ENCODE measurements at regions not wholly inside any gene's neighbourhood (a gene's known extent, or its start where the extent isn't known, plus 50 kb on each side); places are given as distances from the start of the nearest gene placed in this dataset.

DNA sequence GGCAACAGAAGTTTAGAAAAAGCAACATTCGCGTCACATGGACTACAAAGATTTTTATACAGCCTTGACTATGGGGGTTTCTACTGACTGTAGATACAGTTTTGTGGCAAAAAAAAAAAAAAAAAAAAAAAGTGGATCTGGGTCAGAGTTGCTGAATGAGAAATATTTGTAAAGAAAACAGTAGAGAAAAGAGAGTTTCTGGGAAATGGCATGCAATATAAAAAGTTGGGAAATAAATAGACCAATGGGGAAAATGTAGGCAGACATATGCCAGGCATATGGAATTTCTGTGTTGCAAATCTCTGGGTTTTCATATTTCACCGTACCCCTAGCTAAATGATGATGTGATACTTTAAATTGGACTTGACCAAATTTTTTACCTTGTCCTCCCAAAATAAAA lies 315.3 kb downstream of the EFNB2 start:
- TF ChIP-seq, protein P1, sequence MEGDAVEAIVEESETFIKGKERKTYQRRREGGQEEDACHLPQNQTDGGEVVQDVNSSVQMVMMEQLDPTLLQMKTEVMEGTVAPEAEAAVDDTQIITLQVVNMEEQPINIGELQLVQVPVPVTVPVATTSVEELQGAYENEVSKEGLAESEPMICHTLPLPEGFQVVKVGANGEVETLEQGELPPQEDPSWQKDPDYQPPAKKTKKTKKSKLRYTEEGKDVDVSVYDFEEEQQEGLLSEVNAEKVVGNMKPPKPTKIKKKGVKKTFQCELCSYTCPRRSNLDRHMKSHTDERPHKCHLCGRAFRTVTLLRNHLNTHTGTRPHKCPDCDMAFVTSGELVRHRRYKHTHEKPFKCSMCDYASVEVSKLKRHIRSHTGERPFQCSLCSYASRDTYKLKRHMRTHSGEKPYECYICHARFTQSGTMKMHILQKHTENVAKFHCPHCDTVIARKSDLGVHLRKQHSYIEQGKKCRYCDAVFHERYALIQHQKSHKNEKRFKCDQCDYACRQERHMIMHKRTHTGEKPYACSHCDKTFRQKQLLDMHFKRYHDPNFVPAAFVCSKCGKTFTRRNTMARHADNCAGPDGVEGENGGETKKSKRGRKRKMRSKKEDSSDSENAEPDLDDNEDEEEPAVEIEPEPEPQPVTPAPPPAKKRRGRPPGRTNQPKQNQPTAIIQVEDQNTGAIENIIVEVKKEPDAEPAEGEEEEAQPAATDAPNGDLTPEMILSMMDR (IDR thresholded peaks at IDR 0.05; ENCODE audit: poor library complexity), result no peak
- TF ChIP-seq EZH2phosphoT487 (IDR thresholded peaks at IDR 0.05; ENCODE audit: low read depth, severe bottlenecking, unreplicated experiment), result no peak

Data from hepatocyte (in vitro differentiated cells).